Liver (tissue), 8 donors: ENCODE measurements at regions not wholly inside any gene's neighbourhood (a gene's known extent, or its start where the extent isn't known, plus 50 kb on each side); places are given as distances from the start of the nearest gene placed in this dataset.

Experiments
- DNase-seq: peaks from one replicate; pipeline ENCODE4 v3.0.0-alpha.2; 2017; ENCODE audit warnings: low spot score
- H3K27ac ChIP-seq, 2 donors: one replicate each; pipeline ENCODE4 v1.7.0; 2013; ENCODE audit warnings: inconsistent platforms in 2 of 2, low read length in 2 of 2, control low read depth in 1 of 2, low read depth in 1 of 2, mild to moderate bottlenecking in 1 of 2
- H3K27me3 ChIP-seq, 4 donors: one replicate each; pipeline versions ENCODE4 v1.6.1 to v1.7.0; 2013; ENCODE audit warnings: low read length in 3 of 4, inconsistent platforms in 1 of 4, mild to moderate bottlenecking in 1 of 4, moderate library complexity in 1 of 4; ENCODE audit not compliant: control insufficient read depth in 4 of 4, insufficient read depth in 4 of 4
- H3K36me3 ChIP-seq, 4 donors: one replicate each; pipeline versions ENCODE4 v1.6.1 to v1.7.0; 2013; ENCODE audit warnings: low read length in 3 of 4, mild to moderate bottlenecking in 3 of 4, low read depth in 1 of 4, moderate library complexity in 1 of 4; ENCODE audit not compliant: control insufficient read depth in 4 of 4, insufficient read depth in 3 of 4
- H3K4me1 ChIP-seq, 4 donors: one replicate each; pipeline versions ENCODE4 v1.6.1 to v1.7.0; 2013; ENCODE audit warnings: low read length in 3 of 4, mild to moderate bottlenecking in 3 of 4, moderate library complexity in 1 of 4; ENCODE audit not compliant: control insufficient read depth in 4 of 4, insufficient read depth in 4 of 4
- H3K4me3 ChIP-seq, 3 donors: one replicate each; pipeline versions ENCODE4 v1.6.1 to v1.7.0; 2013; ENCODE audit warnings: low read length in 3 of 3, control low read depth in 1 of 3, low read depth in 1 of 3, mild to moderate bottlenecking in 1 of 3
- H3K9ac ChIP-seq, 2 donors: one replicate each; pipeline ENCODE4 v1.7.0; 2013; ENCODE audit warnings: low read length in 2 of 2, mild to moderate bottlenecking in 2 of 2, moderate library complexity in 2 of 2, control low read depth in 1 of 2, low read depth in 1 of 2
- H3K9me3 ChIP-seq, 4 donors: one replicate each; pipeline versions ENCODE4 v1.6.1 to v1.7.0; 2013; ENCODE audit warnings: low read length in 3 of 4; ENCODE audit not compliant: control insufficient read depth in 4 of 4
- EGR1 ChIP-seq, 2 donors: IDR thresholded peaks; 2 replicates each; pipeline ENCODE4 v1.6.1; 2016 to 2018; ENCODE audit warnings: antibody characterized with exemption in 2 of 2, low read depth in 2 of 2
- FOXA1 ChIP-seq: IDR thresholded peaks from 2 replicates; pipeline ENCODE4 v1.6.1; 2016; ENCODE audit warnings: antibody characterized with exemption
- GABPA ChIP-seq, 2 donors: IDR thresholded peaks in 1 of 2; conservative IDR thresholded peaks in 1 of 2; 2 replicates each; pipeline ENCODE4 v1.6.1; 2016; ENCODE audit warnings: antibody characterized with exemption in 2 of 2, mild to moderate bottlenecking in 1 of 2, moderate library complexity in 1 of 2
- HNF4G ChIP-seq: IDR thresholded peaks from 2 replicates; pipeline ENCODE4 v1.6.1; 2016; ENCODE audit warnings: antibody characterized with exemption
- MAX ChIP-seq: IDR thresholded peaks from 2 replicates; pipeline ENCODE4 v1.6.1; 2016; ENCODE audit warnings: antibody characterized with exemption
- NR2F2 ChIP-seq: IDR thresholded peaks from 2 replicates; pipeline ENCODE4 v1.6.1; 2016; ENCODE audit warnings: antibody characterized with exemption
- RXRA ChIP-seq, 2 donors: IDR thresholded peaks; 2 replicates each; pipeline ENCODE4 v1.6.1; 2017 to 2018; ENCODE audit warnings: antibody characterized with exemption in 2 of 2, mild to moderate bottlenecking in 1 of 2
- SP1 ChIP-seq: IDR thresholded peaks from 2 replicates; pipeline ENCODE4 v1.6.1; 2018; ENCODE audit warnings: antibody characterized with exemption, mild to moderate bottlenecking
- ZBTB33 ChIP-seq: IDR thresholded peaks from 2 replicates; pipeline ENCODE4 v1.6.1; 2016; ENCODE audit warnings: antibody characterized with exemption
- whole genome bisulfite sequencing: extraction: QIAGEN DNeasy Blood & Tissue Kit; methylation state at CpG from one replicate; pipeline ENCODE4 v1.1.7; 2013; 5-methylcytosine and 5-hydroxymethylcytosine counted together
- TF ChIP-seq, protein P1 (sequence below): IDR thresholded peaks from 2 replicates; pipeline ENCODE4 v1.6.1; 2016; ENCODE audit warnings: antibody characterized with exemption
- TF ChIP-seq, protein P2 (sequence below): fragments of 150-350 bp; IDR thresholded peaks from 2 replicates; pipeline ENCODE4 v1.5.1; 2017; ENCODE audit warnings: improper control_type of control experiment, low read depth, low read length; ENCODE audit not compliant: missing input control
- TF ChIP-seq, protein P3 (sequence below): IDR thresholded peaks from 2 replicates; pipeline ENCODE4 v1.6.1; 2016; ENCODE audit warnings: antibody characterized with exemption, mild to moderate bottlenecking
- donor health status: healthy.
- donor health status: healthy.
- donor health status: healthy.
- donor health status: healthy.
- donor health status: healthy.

DNA sequence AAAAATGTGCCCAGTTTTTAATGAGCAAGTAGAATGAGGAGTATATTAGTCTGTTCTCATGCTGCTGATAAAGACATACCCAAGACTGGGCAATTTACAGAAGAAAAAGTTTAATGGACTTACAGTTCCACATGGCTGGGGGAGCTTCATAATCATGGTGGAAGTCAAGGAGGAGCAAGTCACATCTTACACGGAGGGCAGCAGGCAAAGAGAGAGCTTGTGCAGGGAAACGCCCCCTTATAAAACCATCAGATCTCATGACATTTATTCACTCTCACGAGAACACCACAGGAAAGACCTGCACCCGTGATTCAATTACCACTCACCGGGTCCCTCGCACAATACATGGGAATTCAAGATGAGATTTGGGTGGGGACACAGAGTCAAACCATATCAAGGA is 111.7 kb upstream of the CNTN6 start (continued):
- TF ChIP-seq ZBTB33 = no peak
- TF ChIP-seq, protein P1, sequence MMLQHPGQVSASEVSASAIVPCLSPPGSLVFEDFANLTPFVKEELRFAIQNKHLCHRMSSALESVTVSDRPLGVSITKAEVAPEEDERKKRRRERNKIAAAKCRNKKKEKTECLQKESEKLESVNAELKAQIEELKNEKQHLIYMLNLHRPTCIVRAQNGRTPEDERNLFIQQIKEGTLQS = no peak
- no peak for TF ChIP-seq SP1

GRCh38 chr3:988785-989184 is 104.0 kb upstream of the CNTN6 start:
- no peak overlapping the region for H3K4me3 ChIP-seq
- no peaks in the 10 kb centered on the region for H3K4me1 ChIP-seq
- no peak for DNase-seq
- H3K9ac ChIP-seq = no peak overlapping the region
- H3K9me3 ChIP-seq = peaks cover 0 to 5% (median 2%) of the 10 kb centered on the region in 4 donors
- H3K27ac ChIP-seq = no peak overlapping the region
- H3K36me3 ChIP-seq = no peaks in the 10 kb centered on the region
- TF ChIP-seq, protein P2, sequence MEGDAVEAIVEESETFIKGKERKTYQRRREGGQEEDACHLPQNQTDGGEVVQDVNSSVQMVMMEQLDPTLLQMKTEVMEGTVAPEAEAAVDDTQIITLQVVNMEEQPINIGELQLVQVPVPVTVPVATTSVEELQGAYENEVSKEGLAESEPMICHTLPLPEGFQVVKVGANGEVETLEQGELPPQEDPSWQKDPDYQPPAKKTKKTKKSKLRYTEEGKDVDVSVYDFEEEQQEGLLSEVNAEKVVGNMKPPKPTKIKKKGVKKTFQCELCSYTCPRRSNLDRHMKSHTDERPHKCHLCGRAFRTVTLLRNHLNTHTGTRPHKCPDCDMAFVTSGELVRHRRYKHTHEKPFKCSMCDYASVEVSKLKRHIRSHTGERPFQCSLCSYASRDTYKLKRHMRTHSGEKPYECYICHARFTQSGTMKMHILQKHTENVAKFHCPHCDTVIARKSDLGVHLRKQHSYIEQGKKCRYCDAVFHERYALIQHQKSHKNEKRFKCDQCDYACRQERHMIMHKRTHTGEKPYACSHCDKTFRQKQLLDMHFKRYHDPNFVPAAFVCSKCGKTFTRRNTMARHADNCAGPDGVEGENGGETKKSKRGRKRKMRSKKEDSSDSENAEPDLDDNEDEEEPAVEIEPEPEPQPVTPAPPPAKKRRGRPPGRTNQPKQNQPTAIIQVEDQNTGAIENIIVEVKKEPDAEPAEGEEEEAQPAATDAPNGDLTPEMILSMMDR = no peak
- no peak for TF ChIP-seq SP1
- TF ChIP-seq, protein P1 = no peak
- no peak for TF ChIP-seq HNF4G
- TF ChIP-seq FOXA1 = no peak
- TF ChIP-seq MAX = no peak
- TF ChIP-seq NR2F2 = no peak
- TF ChIP-seq GABPA (IDR thresholded peaks at IDR 0.05 in 1 of 2, conservative IDR thresholded peaks at IDR 0.05 in 1 of 2) = no peak
- TF ChIP-seq ZBTB33 = no peak
- 68% methylated on average over 1 of the region's 1 CpG for WGBS
- no peaks in the 10 kb centered on the region for H3K27me3 ChIP-seq

- WGBS = 59% methylated on average over 6 of the region's 6 CpGs
- TF ChIP-seq, protein P2 = no peak
- TF ChIP-seq ZBTB33 (no peak), EGR1 (IDR thresholded peaks at IDR 0.05; ENCODE audit: low read depth in 2 of 2) (no peak), RXRA (IDR thresholded peaks at IDR 0.05) (no peak), MAX (no peak)
- TF ChIP-seq, protein P3, sequence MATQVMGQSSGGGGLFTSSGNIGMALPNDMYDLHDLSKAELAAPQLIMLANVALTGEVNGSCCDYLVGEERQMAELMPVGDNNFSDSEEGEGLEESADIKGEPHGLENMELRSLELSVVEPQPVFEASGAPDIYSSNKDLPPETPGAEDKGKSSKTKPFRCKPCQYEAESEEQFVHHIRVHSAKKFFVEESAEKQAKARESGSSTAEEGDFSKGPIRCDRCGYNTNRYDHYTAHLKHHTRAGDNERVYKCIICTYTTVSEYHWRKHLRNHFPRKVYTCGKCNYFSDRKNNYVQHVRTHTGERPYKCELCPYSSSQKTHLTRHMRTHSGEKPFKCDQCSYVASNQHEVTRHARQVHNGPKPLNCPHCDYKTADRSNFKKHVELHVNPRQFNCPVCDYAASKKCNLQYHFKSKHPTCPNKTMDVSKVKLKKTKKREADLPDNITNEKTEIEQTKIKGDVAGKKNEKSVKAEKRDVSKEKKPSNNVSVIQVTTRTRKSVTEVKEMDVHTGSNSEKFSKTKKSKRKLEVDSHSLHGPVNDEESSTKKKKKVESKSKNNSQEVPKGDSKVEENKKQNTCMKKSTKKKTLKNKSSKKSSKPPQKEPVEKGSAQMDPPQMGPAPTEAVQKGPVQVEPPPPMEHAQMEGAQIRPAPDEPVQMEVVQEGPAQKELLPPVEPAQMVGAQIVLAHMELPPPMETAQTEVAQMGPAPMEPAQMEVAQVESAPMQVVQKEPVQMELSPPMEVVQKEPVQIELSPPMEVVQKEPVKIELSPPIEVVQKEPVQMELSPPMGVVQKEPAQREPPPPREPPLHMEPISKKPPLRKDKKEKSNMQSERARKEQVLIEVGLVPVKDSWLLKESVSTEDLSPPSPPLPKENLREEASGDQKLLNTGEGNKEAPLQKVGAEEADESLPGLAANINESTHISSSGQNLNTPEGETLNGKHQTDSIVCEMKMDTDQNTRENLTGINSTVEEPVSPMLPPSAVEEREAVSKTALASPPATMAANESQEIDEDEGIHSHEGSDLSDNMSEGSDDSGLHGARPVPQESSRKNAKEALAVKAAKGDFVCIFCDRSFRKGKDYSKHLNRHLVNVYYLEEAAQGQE = no peak
- H3K9me3 ChIP-seq = peaks cover 0 to 5% (median 2%) of the 10 kb centered on the region in 4 donors
Measured at GRCh38 chr3:992871-993270, 100.0 kb upstream of the CNTN6 start.

More at GRCh38 chr3:992871-993270, 100.0 kb upstream of the CNTN6 start:
- no peak overlapping the region for H3K9ac ChIP-seq
- no peak overlapping the region for H3K4me3 ChIP-seq
- H3K27me3 ChIP-seq = no peaks in the 10 kb centered on the region
- H3K36me3 ChIP-seq = no peaks in the 10 kb centered on the region
- DNase-seq = no peak
- H3K27ac ChIP-seq = no peak overlapping the region
- H3K4me1 ChIP-seq = no peaks in the 10 kb centered on the region
